T-cell (primary cell): ENCODE measurements at regions not wholly inside any gene's neighbourhood (a gene's known extent, or its start where the extent isn't known, plus 50 kb on each side); places are given as distances from the start of the nearest gene placed in this dataset.

Source experiments
- ATAC-seq, 4 experiments: fragments of 200-7000 bp in 3 of 4; fragments of 150-1000 bp in 1 of 4; cut with Tn5 transposase; replicated peaks in 1 of 4; 1 replicate in 3 of 4; 2 replicates in 1 of 4; pipeline ENCODE4 v1.10.0; 2021; ENCODE audit warnings: moderate library complexity in 3 of 4, mild to moderate bottlenecking in 2 of 4, moderate number of reproducible peaks in 1 of 4
- CTCF ChIA-PET, 2 donors: fragments of 300-600 bp; sonication (Branson Sonifier 250); formaldehyde crosslinking; loops; one replicate each; lab custom pipeline; 2022; ENCODE audit warnings: antibody characterized with exemption in 2 of 2; lab: Charles Lee
- POLR2A ChIA-PET, 2 donors: fragments of 300-600 bp; sonication (Branson Sonifier 250); formaldehyde crosslinking; loops; one replicate each; lab custom pipeline; 2022; ENCODE audit warnings: antibody characterized with exemption in 2 of 2; lab: Charles Lee
- DNase-seq, 35 experiments: peaks; one replicate each; pipeline versions ENCODE4 v3.0.0 to v3.0.0-alpha.2; 2013 to 2023
- H3K27ac ChIP-seq: one replicate; pipeline ENCODE4 v1.5.1; 2013; ENCODE audit warnings: low read length
- H3K27me3 ChIP-seq, 2 experiments: replicated peaks in 1 of 2; 1 replicate in 1 of 2; 2 replicates in 1 of 2; pipeline versions ENCODE4 v1.6.1 to v1.7.0; 2013; ENCODE audit warnings: low read length in 1 of 2, mixed read lengths in 1 of 2; ENCODE audit not compliant: control insufficient read depth in 2 of 2, insufficient read depth in 2 of 2; ENCODE audit errors: extremely low read depth in 1 of 2
- H3K36me3 ChIP-seq, 2 donors: 1 replicate in 1 of 2; 2 replicates in 1 of 2; pipeline versions ENCODE4 v1.6.1 to v1.7.0; 2013; ENCODE audit warnings: low read length in 1 of 2; ENCODE audit not compliant: control insufficient read depth in 2 of 2, insufficient read depth in 1 of 2; ENCODE audit errors: extremely low read depth in 1 of 2
- H3K4me1 ChIP-seq, 2 experiments: 1 replicate in 1 of 2; 2 replicates in 1 of 2; pipeline versions ENCODE4 v1.6.1 to v1.7.0; 2013; ENCODE audit warnings: low read length in 2 of 2, mixed read lengths in 1 of 2; ENCODE audit not compliant: insufficient read depth in 2 of 2, control insufficient read depth in 1 of 2; ENCODE audit errors: extremely low read depth in 1 of 2
- H3K4me3 ChIP-seq, 2 donors: 1 replicate in 1 of 2; 2 replicates in 1 of 2; pipeline versions ENCODE4 v1.5.1 to v1.7.0; 2013; ENCODE audit warnings: mild to moderate bottlenecking in 2 of 2, low read length in 1 of 2, moderate library complexity in 1 of 2; ENCODE audit not compliant: control insufficient read depth in 1 of 2; ENCODE audit errors: extremely low read depth in 1 of 2
- H3K9me3 ChIP-seq: 2 replicates; pipeline ENCODE4 v1.7.0; 2013
- H3K27ac Mint-ChIP-seq, 2 donors: one replicate each; pipeline ENCODE4 v1.8.0; 2020 to 2021; ENCODE audit warnings: mild to moderate bottlenecking in 2 of 2, mixed read lengths in 2 of 2
- H3K27me3 Mint-ChIP-seq, 2 donors: one replicate each; pipeline ENCODE4 v1.8.0; 2021 to 2022; ENCODE audit warnings: mixed read lengths in 2 of 2
- H3K36me3 Mint-ChIP-seq: one replicate; pipeline ENCODE4 v1.8.0; 2021; ENCODE audit warnings: mixed read lengths
- H3K4me1 Mint-ChIP-seq, 3 donors: one replicate each; pipeline ENCODE4 v1.8.0; 2020 to 2022; ENCODE audit warnings: mixed read lengths in 3 of 3, mild to moderate bottlenecking in 1 of 3
- H3K4me3 Mint-ChIP-seq, 3 donors: one replicate each; pipeline ENCODE4 v1.8.0; 2020 to 2022; ENCODE audit warnings: mild to moderate bottlenecking in 3 of 3, mixed read lengths in 3 of 3, moderate library complexity in 3 of 3
- H3K9me3 Mint-ChIP-seq, 3 donors: one replicate each; pipeline ENCODE4 v1.8.0; 2020 to 2022; ENCODE audit warnings: mixed read lengths in 3 of 3
- WGBS: methylation state at CpG from one replicate; pipeline ENCODE4 v1.1.5; 2013; ENCODE audit warnings: missing lambda C conversion rate; ENCODE audit not compliant: insufficient coverage; 5-methylcytosine and 5-hydroxymethylcytosine counted together

DNA sequence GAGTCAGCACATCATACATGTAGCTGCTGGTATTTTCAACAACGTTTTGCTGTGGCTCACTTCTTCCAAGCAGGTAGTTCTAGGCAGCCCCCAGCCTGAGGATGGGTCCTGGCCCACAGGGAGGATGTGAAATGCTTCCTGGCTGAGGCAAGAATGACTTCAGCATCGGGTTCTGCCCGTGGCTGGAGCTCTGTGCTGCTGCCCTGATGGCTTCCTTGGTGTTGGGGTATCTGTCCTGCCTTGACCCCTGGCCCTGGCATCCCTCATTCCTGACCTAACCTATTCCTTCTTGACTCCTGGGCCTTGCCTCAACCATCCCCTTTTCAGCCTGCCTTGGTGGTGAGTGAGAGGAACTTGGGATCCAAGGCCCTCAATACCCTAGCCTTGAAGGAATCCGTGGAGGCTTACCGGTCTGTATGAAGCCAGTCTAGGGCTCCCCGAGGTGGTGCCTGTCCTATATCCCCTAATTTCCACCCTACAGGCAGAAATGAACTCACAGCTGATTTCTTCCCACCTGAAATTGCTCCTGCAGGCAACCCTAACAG is 300.6 kb downstream of the TLE3 start:
- H3K9me3 Mint-ChIP-seq: peaks cover 0 to 2% (median 0%) of the 10 kb centered on the region in 3 donors
- no peaks in the 10 kb centered on the region for H3K27me3 Mint-ChIP-seq
- Histone ChIP-seq H3K27me3 (peaks cover 0 to 7% of the 10 kb centered on the region in 2 experiments), H3K36me3 (no peaks in the 10 kb centered on the region), H3K4me1 (no peaks in the 10 kb centered on the region), H3K4me3 (no peak overlapping the region), H3K9me3 (no peaks in the 10 kb centered on the region), H3K27ac (no peak overlapping the region)
- 56% methylated on average over 4 of the region's 6 CpGs for WGBS
- no peak overlapping the region for H3K27ac Mint-ChIP-seq
- ATAC-seq (no peak), DNase-seq (no peak)
- no peaks in the 10 kb centered on the region for H3K36me3 Mint-ChIP-seq
- ChIA-PET POLR2A (interaction anchor here in 1 of 2 donors (0.5 kb wide), 1 partner anchor 297 kb away, joined by 3 read pairs; no protein-coding TSS in a partner anchor), CTCF (no interaction called here)
- H3K4me1 Mint-ChIP-seq: peaks cover 0 to 4% (median 1%) of the 10 kb centered on the region in 3 donors
- H3K4me3 Mint-ChIP-seq: no peak overlapping the region

DNA sequence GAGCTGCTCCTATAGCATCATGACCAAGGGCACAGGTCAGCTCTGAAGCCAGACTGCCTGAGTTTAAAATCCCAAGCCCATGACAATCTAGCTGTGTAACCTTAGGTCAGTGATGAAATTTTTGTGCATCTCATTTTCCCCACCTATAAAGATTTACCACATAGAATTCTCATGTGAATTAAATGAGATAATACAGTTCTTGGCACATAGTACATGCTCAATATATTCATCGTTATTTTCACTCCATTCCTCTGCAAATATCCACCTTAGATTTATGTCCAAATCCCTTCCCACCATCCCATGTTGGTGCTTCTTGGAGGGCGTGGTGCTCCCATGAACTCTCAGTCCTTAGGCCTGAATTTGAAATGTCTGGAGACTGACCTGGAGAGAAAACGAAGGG is 300.1 kb downstream of the TLE3 start:
- ATAC-seq (no peak), DNase-seq (no peak)
- no peak overlapping the region for H3K27ac ChIP-seq
- Mint-ChIP-seq H3K9me3 (no peaks in the 10 kb centered on the region), H3K4me1 (peaks cover 0 to 9% (median 1%) of the 10 kb centered on the region in 3 donors), H3K36me3 (no peaks in the 10 kb centered on the region), H3K27me3 (no peaks in the 10 kb centered on the region), H3K4me3 (no peak overlapping the region), H3K27ac (no peak overlapping the region)
- H3K9me3 ChIP-seq: no peaks in the 10 kb centered on the region
- H3K27me3 ChIP-seq: peaks cover 0 to 7% of the 10 kb centered on the region in 2 experiments
- H3K36me3 ChIP-seq: no peaks in the 10 kb centered on the region
- H3K4me1 ChIP-seq: no peaks in the 10 kb centered on the region
- WGBS: 83% methylated on average over 1 of the region's 3 CpGs
- CTCF ChIA-PET: no interaction called here
- POLR2A ChIA-PET: no interaction called here
- no peak overlapping the region for H3K4me3 ChIP-seq

DNA sequence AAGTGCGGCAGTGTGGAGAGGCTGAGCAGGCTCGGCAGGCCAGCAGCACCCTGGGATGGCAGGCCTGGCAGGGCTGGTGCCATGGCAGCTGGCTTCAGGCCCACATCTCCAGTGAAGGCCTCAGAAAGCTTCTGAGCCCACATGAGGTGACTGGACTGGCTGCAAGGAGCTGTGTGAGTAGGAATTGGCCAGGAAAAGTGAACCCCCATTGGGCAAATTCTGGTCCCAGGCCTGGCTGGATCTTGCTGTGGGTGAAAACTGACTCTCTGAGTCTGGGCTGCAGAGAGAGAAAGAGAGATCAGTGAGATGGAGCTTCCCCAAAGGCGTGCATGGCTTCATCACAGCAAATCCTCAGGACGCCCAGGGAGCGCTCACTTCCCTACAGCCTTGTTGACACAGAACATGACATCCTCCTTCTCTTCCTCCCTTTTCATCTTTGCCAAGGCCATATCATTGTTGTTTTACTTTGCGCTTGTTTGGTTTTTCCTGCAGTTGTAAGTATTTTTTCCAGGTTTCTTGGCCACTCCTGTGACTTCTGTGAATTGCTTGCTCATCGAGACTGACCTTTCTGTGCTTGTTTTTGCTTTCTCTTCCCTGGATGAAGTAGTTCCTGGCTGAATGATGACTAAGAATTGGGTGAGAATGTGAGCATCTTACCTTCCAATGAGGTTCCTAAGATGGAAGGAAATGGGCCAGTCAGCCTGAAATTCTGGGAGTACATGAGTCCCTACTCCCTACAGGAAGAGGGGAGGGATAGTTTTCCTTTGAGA is 299.1 kb downstream of the TLE3 start:
- H3K36me3 ChIP-seq: no peaks in the 10 kb centered on the region
- Mint-ChIP-seq H3K27me3 (no peaks in the 10 kb centered on the region), H3K27ac (peak overlapping the region in 1 of 2 donors; percentile 3), H3K9me3 (no peaks in the 10 kb centered on the region), H3K4me3 (no peak overlapping the region), H3K36me3 (no peaks in the 10 kb centered on the region), H3K4me1 (peaks cover 0 to 10% (median 1%) of the 10 kb centered on the region in 3 donors)
- ChIA-PET POLR2A (no interaction called here), CTCF (no interaction called here)
- H3K9me3 ChIP-seq: no peaks in the 10 kb centered on the region
- DNase-seq: no peak
- H3K4me3 ChIP-seq: no peak overlapping the region
- ATAC-seq: no peak
- H3K27ac ChIP-seq: no peak overlapping the region
- H3K4me1 ChIP-seq: no peaks in the 10 kb centered on the region
- 97% methylated on average over 3 of the region's 7 CpGs for WGBS
- peaks cover 0 to 7% of the 10 kb centered on the region in 2 experiments for H3K27me3 ChIP-seq

DNA sequence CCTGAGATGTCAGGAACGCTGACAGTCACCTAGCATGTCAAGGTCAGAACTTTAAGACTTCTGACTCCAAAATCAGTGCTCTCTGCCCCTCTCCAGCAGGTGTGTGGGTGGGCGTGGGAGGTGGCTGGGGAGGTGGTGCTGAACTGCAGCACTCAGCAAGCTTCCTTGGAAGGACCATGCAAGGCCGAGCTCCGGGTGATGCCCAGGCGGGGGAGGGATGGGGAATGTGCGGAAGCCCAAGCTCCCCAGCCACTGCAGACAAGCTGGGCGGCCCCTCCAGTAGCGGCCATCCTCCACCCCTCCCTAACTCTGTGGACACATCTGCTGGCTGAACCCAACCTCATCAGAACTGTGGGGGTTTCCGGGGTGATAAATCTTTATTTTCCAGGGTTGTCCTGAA is 296.6 kb downstream of the TLE3 start:
- no peak overlapping the region for H3K4me3 Mint-ChIP-seq
- H3K27me3 Mint-ChIP-seq: peaks cover 0 to 8% of the 10 kb centered on the region in 2 donors
- no peak overlapping the region for H3K4me3 ChIP-seq
- no peaks in the 10 kb centered on the region for H3K36me3 ChIP-seq
- H3K36me3 Mint-ChIP-seq: no peaks in the 10 kb centered on the region
- H3K9me3 Mint-ChIP-seq: no peaks in the 10 kb centered on the region
- no peak overlapping the region for H3K27ac ChIP-seq
- H3K4me1 ChIP-seq: peaks cover 0 to under 1% of the 10 kb centered on the region in 2 experiments
- 60% methylated on average over 1 of the region's 9 CpGs for WGBS
- no peaks in the 10 kb centered on the region for H3K9me3 ChIP-seq
- CTCF ChIA-PET: interaction anchor here in 1 of 2 donors (0.6 kb wide), 1 partner anchor 843 kb away, joined by 4 read pairs; no protein-coding TSS in a partner anchor
- H3K27me3 ChIP-seq: peaks cover 0 to 14% of the 10 kb centered on the region in 2 experiments
- POLR2A ChIA-PET: no interaction called here
- DNase-seq: no peak
- ATAC-seq: no peak
- H3K27ac Mint-ChIP-seq: no peak overlapping the region
- peaks cover 0 to 15% (median 2%) of the 10 kb centered on the region in 3 donors for H3K4me1 Mint-ChIP-seq

DNA sequence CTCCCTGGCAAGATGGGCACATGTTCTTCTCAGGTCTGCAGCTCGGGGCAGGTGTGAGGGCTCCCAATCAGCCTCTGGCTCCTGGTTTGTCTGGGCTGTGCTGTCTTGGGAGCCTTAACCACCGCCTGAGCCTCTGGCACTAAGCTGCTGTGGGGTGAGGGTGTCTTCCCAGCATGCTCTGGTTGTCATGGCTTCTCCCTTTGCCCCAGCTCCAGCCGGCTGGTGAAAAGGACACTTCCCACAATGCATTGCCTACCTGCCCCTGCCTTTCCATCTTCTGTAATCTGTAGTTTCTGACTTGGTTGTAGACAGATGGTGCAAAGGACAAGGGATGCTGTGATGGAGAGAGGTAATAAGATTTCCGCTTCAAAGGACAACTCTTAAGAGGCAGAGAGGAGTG is 295.3 kb downstream of the TLE3 start:
- no peaks in the 10 kb centered on the region for H3K36me3 Mint-ChIP-seq
- POLR2A ChIA-PET: interaction anchor here in 1 of 2 donors (0.9 kb wide), 1 partner anchor 672 kb away, joined by 3 read pairs; no protein-coding TSS in a partner anchor
- H3K27ac Mint-ChIP-seq: no peak overlapping the region
- no peak overlapping the region for H3K4me3 ChIP-seq
- peaks cover 8 to 27% (median 8%) of the 10 kb centered on the region in 3 donors for H3K4me1 Mint-ChIP-seq
- peaks cover 6 to 14% of the 10 kb centered on the region in 2 donors for H3K27me3 Mint-ChIP-seq
- H3K36me3 ChIP-seq: no peaks in the 10 kb centered on the region
- H3K27me3 ChIP-seq: peaks cover 0 to 20% of the 10 kb centered on the region in 2 experiments
- H3K4me3 Mint-ChIP-seq: no peak overlapping the region
- H3K9me3 ChIP-seq: no peaks in the 10 kb centered on the region
- H3K27ac ChIP-seq: no peak overlapping the region
- WGBS: 86% methylated on average over 3 of the region's 4 CpGs
- CTCF ChIA-PET: no interaction called here
- no peaks in the 10 kb centered on the region for H3K9me3 Mint-ChIP-seq
- DNase-seq: no peak
- no peak for ATAC-seq
- H3K4me1 ChIP-seq: peaks cover 2 to 3% of the 10 kb centered on the region in 2 experiments

DNA sequence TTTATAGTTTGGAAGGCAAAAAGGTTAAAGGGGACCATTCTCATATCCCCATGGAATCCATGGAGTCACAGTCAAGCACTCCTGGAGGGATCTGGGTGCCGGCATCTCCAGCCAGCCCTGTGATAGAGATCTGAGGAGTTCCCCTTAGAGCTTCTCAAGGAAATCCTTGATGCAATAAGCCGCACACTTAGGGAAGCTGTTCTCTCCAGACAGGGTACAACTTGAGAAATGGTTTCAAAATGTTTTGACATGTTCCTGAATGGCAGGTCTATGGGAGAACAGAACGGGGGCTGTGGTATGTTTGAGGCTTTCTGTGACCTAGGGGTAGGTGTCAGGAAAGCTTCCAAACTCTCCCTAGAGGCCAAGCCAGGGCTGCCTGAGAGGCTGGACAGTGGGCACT is 292.9 kb downstream of the TLE3 start:
- peaks cover 10 to 14% of the 10 kb centered on the region in 2 donors for H3K27me3 Mint-ChIP-seq
- WGBS: 94% methylated on average over 2 of the region's 3 CpGs
- Histone ChIP-seq H3K27me3 (peaks cover 0 to 21% of the 10 kb centered on the region in 2 experiments), H3K27ac (no peak overlapping the region), H3K36me3 (no peaks in the 10 kb centered on the region), H3K4me3 (no peak overlapping the region), H3K9me3 (no peaks in the 10 kb centered on the region), H3K4me1 (peaks cover 2 to 3% of the 10 kb centered on the region in 2 experiments)
- no peak for DNase-seq
- no peak overlapping the region for H3K27ac Mint-ChIP-seq
- POLR2A ChIA-PET: no interaction called here
- no peaks in the 10 kb centered on the region for H3K36me3 Mint-ChIP-seq
- H3K4me3 Mint-ChIP-seq: no peak overlapping the region
- no peak for ATAC-seq
- no peaks in the 10 kb centered on the region for H3K9me3 Mint-ChIP-seq
- CTCF ChIA-PET: no interaction called here
- H3K4me1 Mint-ChIP-seq: peaks cover 13 to 23% (median 17%) of the 10 kb centered on the region in 3 donors
